ENCODE measurements at regions not wholly inside any gene's neighbourhood (a gene's known extent, or its start where the extent isn't known, plus 50 kb on each side); places are given as distances from the start of the nearest gene placed in this dataset.

- Histone ChIP-seq H3K4me3 (no peak overlapping the region), H3K27ac (no peak overlapping the region), H3K9me3 (no peaks in the 10 kb centered on the region), H3K27me3 (no peaks in the 10 kb centered on the region), H3K36me3 (no peaks in the 10 kb centered on the region), H3K4me1 (no peaks in the 10 kb centered on the region)
- DNase-seq, result no peak
- WGBS, 2 donors, result 55 to 78% methylated on average over 3 of the region's 3 CpGs
- ATAC-seq (ENCODE audit: low FRiP score in 2 of 2), result no peak
- TF ChIP-seq POLR2AphosphoS5 (IDR thresholded peaks at IDR 0.05) (no peak), POLR2A (IDR thresholded peaks at IDR 0.05) (no peak), EP300 (IDR thresholded peaks at IDR 0.05) (no peak)
- TF ChIP-seq, protein P1, sequence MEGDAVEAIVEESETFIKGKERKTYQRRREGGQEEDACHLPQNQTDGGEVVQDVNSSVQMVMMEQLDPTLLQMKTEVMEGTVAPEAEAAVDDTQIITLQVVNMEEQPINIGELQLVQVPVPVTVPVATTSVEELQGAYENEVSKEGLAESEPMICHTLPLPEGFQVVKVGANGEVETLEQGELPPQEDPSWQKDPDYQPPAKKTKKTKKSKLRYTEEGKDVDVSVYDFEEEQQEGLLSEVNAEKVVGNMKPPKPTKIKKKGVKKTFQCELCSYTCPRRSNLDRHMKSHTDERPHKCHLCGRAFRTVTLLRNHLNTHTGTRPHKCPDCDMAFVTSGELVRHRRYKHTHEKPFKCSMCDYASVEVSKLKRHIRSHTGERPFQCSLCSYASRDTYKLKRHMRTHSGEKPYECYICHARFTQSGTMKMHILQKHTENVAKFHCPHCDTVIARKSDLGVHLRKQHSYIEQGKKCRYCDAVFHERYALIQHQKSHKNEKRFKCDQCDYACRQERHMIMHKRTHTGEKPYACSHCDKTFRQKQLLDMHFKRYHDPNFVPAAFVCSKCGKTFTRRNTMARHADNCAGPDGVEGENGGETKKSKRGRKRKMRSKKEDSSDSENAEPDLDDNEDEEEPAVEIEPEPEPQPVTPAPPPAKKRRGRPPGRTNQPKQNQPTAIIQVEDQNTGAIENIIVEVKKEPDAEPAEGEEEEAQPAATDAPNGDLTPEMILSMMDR (IDR thresholded peaks at IDR 0.05), result no peak
Observed at GRCh38 chr4:28238876-28239275, 1378.2 kb downstream of the STIM2 start.

- WGBS, 2 donors, result 59 to 68% methylated on average over 2 of the region's 2 CpGs
- no peaks in the 10 kb centered on the region for H3K4me1 ChIP-seq
- H3K36me3 ChIP-seq, result no peaks in the 10 kb centered on the region
- H3K4me3 ChIP-seq, result no peak overlapping the region
- no peak for DNase-seq
- TF ChIP-seq, protein P1 (IDR thresholded peaks at IDR 0.05), result no peak
- no peaks in the 10 kb centered on the region for H3K27me3 ChIP-seq
- no peaks in the 10 kb centered on the region for H3K9me3 ChIP-seq
- no peak overlapping the region for H3K27ac ChIP-seq
- no peak for ATAC-seq (ENCODE audit: low FRiP score in 2 of 2)
Observed at GRCh38 chr4:28241021-28241420, 1380.4 kb downstream of the STIM2 start.

- 71 to 86% methylated on average over 2 of the region's 2 CpGs for WGBS, 2 donors
- ATAC-seq (ENCODE audit: low FRiP score in 2 of 2), result no peak
Observed at GRCh38 chr4:28247805-28248204, 1387.2 kb downstream of the STIM2 start.

GRCh38 chr4:28248269-28248668, 1387.6 kb downstream of the STIM2 start:
- Histone ChIP-seq H3K36me3 (no peaks in the 10 kb centered on the region), H3K4me3 (no peak overlapping the region), H3K27ac (no peak overlapping the region), H3K9me3 (no peaks in the 10 kb centered on the region), H3K4me1 (no peaks in the 10 kb centered on the region), H3K27me3 (no peaks in the 10 kb centered on the region)
- DNase-seq (no peak), ATAC-seq (ENCODE audit: low FRiP score in 2 of 2) (no peak)
- TF ChIP-seq EP300 (IDR thresholded peaks at IDR 0.05) (no peak), POLR2AphosphoS5 (IDR thresholded peaks at IDR 0.05) (no peak), POLR2A (IDR thresholded peaks at IDR 0.05) (no peak)
- TF ChIP-seq, protein P1 (IDR thresholded peaks at IDR 0.05), result no peak
- 50 to 58% methylated on average over 4 of the region's 4 CpGs for WGBS, 2 donors

More at GRCh38 chr4:28247805-28248204, 1387.2 kb downstream of the STIM2 start:
- no peak for DNase-seq
- Histone ChIP-seq H3K4me3 (no peak overlapping the region), H3K27ac (no peak overlapping the region), H3K27me3 (no peaks in the 10 kb centered on the region), H3K9me3 (no peaks in the 10 kb centered on the region), H3K4me1 (no peaks in the 10 kb centered on the region), H3K36me3 (no peaks in the 10 kb centered on the region)
- TF ChIP-seq, protein P1 (IDR thresholded peaks at IDR 0.05), result no peak
- no peak for TF ChIP-seq POLR2AphosphoS5 (IDR thresholded peaks at IDR 0.05)
- TF ChIP-seq EP300 (IDR thresholded peaks at IDR 0.05), result no peak
- no peak for TF ChIP-seq POLR2A (IDR thresholded peaks at IDR 0.05)

DNA sequence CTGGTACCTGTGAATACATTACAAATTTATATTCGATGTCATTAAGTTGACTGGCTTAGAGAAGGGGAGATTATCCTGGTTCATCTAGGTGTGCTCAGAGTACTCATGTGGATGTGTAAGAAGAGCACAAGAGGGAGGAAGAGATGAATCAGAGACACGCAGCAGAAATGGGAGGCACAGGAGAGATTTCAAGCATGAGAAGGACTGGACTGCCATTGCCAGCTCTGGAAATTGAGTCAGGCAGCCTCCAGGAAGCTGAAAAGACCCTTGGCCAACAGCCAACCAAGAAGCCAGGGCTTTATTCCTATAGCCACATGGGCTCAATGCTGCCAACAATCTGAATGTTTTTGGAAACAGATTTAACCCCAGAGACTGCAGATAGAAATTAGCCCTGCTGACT, 1390.0 kb downstream of the STIM2 start:
- no peak for ATAC-seq (ENCODE audit: low FRiP score in 2 of 2)
- H3K4me1 ChIP-seq, result no peaks in the 10 kb centered on the region
- 93 to 96% methylated on average over 2 of the region's 2 CpGs for WGBS, 2 donors

More for the DNA sequence above, 1390.0 kb downstream of the STIM2 start:
- TF ChIP-seq POLR2AphosphoS5 (IDR thresholded peaks at IDR 0.05) (no peak), POLR2A (IDR thresholded peaks at IDR 0.05) (no peak), EP300 (IDR thresholded peaks at IDR 0.05) (no peak)
- TF ChIP-seq, protein P1 (IDR thresholded peaks at IDR 0.05), result no peak
- no peak overlapping the region for H3K27ac ChIP-seq
- H3K9me3 ChIP-seq, result no peaks in the 10 kb centered on the region
- no peak overlapping the region for H3K4me3 ChIP-seq
- no peaks in the 10 kb centered on the region for H3K27me3 ChIP-seq
- no peaks in the 10 kb centered on the region for H3K36me3 ChIP-seq
- no peak for DNase-seq
